Loucy (cell line): ENCODE measurements at regions not wholly inside any gene's neighbourhood (a gene's known extent, or its start where the extent isn't known, plus 50 kb on each side); places are given as distances from the start of the nearest gene placed in this dataset.

Source experiments
- H2AFZ ChIP-seq: fragments of 200-600 bp; sonication (generic); 2 replicates; pipeline ENCODE4 v1.6.0; 2016; ENCODE audit warnings: antibody characterized with exemption, mild to moderate bottlenecking, low read length, moderate library complexity
- H3F3A ChIP-seq: fragments of 200-600 bp; 2 replicates; pipeline ENCODE4 v1.6.0; 2016; ENCODE audit warnings: antibody characterized with exemption, low read depth, mild to moderate bottlenecking
- H3K27me3 ChIP-seq: fragments of 200-600 bp; sonication (generic); 2 replicates; pipeline ENCODE4 v1.6.1; 2014; ENCODE audit warnings: low read length, mild to moderate bottlenecking; ENCODE audit not compliant: insufficient read depth, poor library complexity, severe bottlenecking
- H3K36me3 ChIP-seq: fragments of 200-600 bp; sonication (generic); 2 replicates; pipeline ENCODE4 v1.6.1; 2016; ENCODE audit warnings: low read length; ENCODE audit not compliant: insufficient read depth
- H3K4me1 ChIP-seq: fragments of 200-600 bp; sonication (generic); 2 replicates; pipeline ENCODE4 v1.5.1; 2014; ENCODE audit warnings: low read length, mild to moderate bottlenecking; ENCODE audit not compliant: insufficient read depth, poor library complexity, severe bottlenecking
- H3K4me2 ChIP-seq: fragments of 200-600 bp; sonication (generic); 2 replicates; pipeline ENCODE4 v1.6.0; 2014; ENCODE audit warnings: antibody characterized with exemption, low read length, low read depth, mild to moderate bottlenecking; ENCODE audit not compliant: poor library complexity, severe bottlenecking
- H3K4me3 ChIP-seq: fragments of 200-600 bp; sonication (generic); 2 replicates; pipeline ENCODE4 v1.5.1; 2014; ENCODE audit warnings: low read length, mild to moderate bottlenecking, mixed read lengths; ENCODE audit not compliant: poor library complexity, severe bottlenecking
- H3K79me2 ChIP-seq: fragments of 200-600 bp; sonication (generic); 2 replicates; pipeline ENCODE4 v1.6.1; 2014; ENCODE audit warnings: low read length; ENCODE audit not compliant: insufficient read depth
- H3K9ac ChIP-seq: fragments of 200-600 bp; sonication (generic); 2 replicates; pipeline ENCODE4 v1.6.0; 2014; ENCODE audit warnings: mild to moderate bottlenecking, low read depth, low read length, moderate library complexity; ENCODE audit not compliant: poor library complexity, severe bottlenecking
- H3K9me2 ChIP-seq: fragments of 200-600 bp; sonication (generic); replicated peaks from 2 replicates; pipeline ENCODE4 v1.6.1; 2016; ENCODE audit warnings: low read depth, low read length, mixed read lengths
- H3K9me3 ChIP-seq: fragments of 200-600 bp; sonication (generic); 2 replicates; pipeline ENCODE4 v1.6.1; 2014; ENCODE audit warnings: mild to moderate bottlenecking, antibody characterized with exemption, low read length, low read depth; ENCODE audit not compliant: insufficient read depth
- H4K20me1 ChIP-seq: fragments of 200-600 bp; sonication (generic); 2 replicates; pipeline ENCODE4 v1.6.0; 2014; ENCODE audit warnings: antibody characterized with exemption, low read length, mild to moderate bottlenecking; ENCODE audit not compliant: insufficient read depth, poor library complexity, severe bottlenecking
- EZH2phosphoT487 ChIP-seq: fragments of 200-600 bp; IDR thresholded peaks from 2 replicates; pipeline ENCODE4 v1.6.1; 2018; ENCODE audit warnings: antibody characterized with exemption, mild to moderate bottlenecking, moderate library complexity, borderline replicate concordance
- TF ChIP-seq, protein P1 (sequence below): fragments of 200-600 bp; sonication (generic); conservative IDR thresholded peaks from 2 replicates; pipeline ENCODE4 v1.5.1; 2014; ENCODE audit warnings: mild to moderate bottlenecking, antibody characterized with exemption, low read length

- H3K79me2 ChIP-seq: no peaks in the 10 kb centered on the region
- H3K4me2 ChIP-seq: no peak overlapping the region
- H3K9ac ChIP-seq: no peak overlapping the region
- H4K20me1 ChIP-seq: no peaks in the 10 kb centered on the region
- no peaks in the 10 kb centered on the region for H3K4me1 ChIP-seq
- H3K9me2 ChIP-seq: no peaks in the 10 kb centered on the region
- H3K4me3 ChIP-seq: no peak overlapping the region
- no peaks in the 10 kb centered on the region for H3K27me3 ChIP-seq
- no peaks in the 10 kb centered on the region for H3F3A ChIP-seq
- no peaks in the 10 kb centered on the region for H3K36me3 ChIP-seq
- TF ChIP-seq, protein P1, sequence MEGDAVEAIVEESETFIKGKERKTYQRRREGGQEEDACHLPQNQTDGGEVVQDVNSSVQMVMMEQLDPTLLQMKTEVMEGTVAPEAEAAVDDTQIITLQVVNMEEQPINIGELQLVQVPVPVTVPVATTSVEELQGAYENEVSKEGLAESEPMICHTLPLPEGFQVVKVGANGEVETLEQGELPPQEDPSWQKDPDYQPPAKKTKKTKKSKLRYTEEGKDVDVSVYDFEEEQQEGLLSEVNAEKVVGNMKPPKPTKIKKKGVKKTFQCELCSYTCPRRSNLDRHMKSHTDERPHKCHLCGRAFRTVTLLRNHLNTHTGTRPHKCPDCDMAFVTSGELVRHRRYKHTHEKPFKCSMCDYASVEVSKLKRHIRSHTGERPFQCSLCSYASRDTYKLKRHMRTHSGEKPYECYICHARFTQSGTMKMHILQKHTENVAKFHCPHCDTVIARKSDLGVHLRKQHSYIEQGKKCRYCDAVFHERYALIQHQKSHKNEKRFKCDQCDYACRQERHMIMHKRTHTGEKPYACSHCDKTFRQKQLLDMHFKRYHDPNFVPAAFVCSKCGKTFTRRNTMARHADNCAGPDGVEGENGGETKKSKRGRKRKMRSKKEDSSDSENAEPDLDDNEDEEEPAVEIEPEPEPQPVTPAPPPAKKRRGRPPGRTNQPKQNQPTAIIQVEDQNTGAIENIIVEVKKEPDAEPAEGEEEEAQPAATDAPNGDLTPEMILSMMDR: no peak
- TF ChIP-seq EZH2phosphoT487: no peak
- no peak overlapping the region for H2AFZ ChIP-seq
- peaks cover 4% of the 10 kb centered on the region; the same call in 1 of the 2 replicates for H3K9me3 ChIP-seq
These were observed 304.6 kb downstream of the THBS2 start for GRCh38 chr6:168948990-168949531.

GRCh38 chr6:168948002-168948401 is 305.6 kb downstream of the THBS2 start:
- Histone ChIP-seq H2AFZ (no peak overlapping the region), H3K9me2 (no peaks in the 10 kb centered on the region), H3K9ac (no peak overlapping the region), H4K20me1 (no peaks in the 10 kb centered on the region), H3K4me2 (no peak overlapping the region), H3K36me3 (no peaks in the 10 kb centered on the region), H3K4me3 (no peak overlapping the region), H3K4me1 (no peaks in the 10 kb centered on the region), H3F3A (no peaks in the 10 kb centered on the region), H3K27me3 (no peaks in the 10 kb centered on the region), H3K9me3 (peaks cover 4% of the 10 kb centered on the region; the same call in 1 of the 2 replicates), H3K79me2 (no peaks in the 10 kb centered on the region)
- TF ChIP-seq EZH2phosphoT487: no peak
- TF ChIP-seq, protein P1: no peak

DNA sequence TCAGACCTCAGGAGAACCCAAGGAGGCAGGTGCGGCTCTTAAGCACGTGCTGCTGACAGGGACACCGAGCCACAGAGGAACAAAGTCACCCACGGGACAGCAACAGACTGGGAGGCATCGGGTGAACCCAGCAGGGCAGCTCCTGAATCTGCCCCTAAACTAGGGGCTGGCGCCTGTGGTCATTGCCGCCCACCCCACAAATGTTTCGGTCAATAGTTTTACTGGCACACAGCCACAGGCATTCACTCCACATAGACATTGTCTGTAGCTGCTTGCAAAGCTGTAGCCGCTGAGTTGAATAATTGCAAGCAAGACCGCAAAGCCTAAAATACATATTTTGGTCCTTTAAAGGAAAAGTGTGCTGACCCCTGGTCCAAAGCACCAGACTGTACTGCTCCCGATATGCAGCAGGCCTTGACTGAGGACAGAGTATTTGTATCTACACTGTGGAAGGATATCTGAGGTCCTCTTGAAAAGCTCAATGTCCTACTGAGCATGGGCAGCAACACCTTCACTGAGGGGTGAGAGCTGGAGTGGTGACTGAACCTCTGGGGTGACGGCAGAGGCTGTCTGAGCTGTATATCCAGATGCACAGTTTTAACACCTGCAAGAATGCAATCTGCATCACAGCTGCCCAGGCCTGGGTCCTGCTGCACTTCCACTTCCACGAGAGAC is 310.3 kb downstream of the THBS2 start:
- no peaks in the 10 kb centered on the region for H3K4me1 ChIP-seq
- no peaks in the 10 kb centered on the region for H3K9me2 ChIP-seq
- H3K36me3 ChIP-seq: no peaks in the 10 kb centered on the region
- no peak for TF ChIP-seq EZH2phosphoT487
- TF ChIP-seq, protein P1: no peak
- H3K4me2 ChIP-seq: no peak overlapping the region
- no peak overlapping the region for H2AFZ ChIP-seq
- no peak overlapping the region for H3K4me3 ChIP-seq
- no peak overlapping the region for H3K9ac ChIP-seq
- H3K79me2 ChIP-seq: no peaks in the 10 kb centered on the region
- H4K20me1 ChIP-seq: no peaks in the 10 kb centered on the region
- H3F3A ChIP-seq: no peaks in the 10 kb centered on the region
- H3K9me3 ChIP-seq: peaks cover 10% of the 10 kb centered on the region; the same call in 1 of the 2 replicates
- H3K27me3 ChIP-seq: no peaks in the 10 kb centered on the region
